GM18858 (cell line): ENCODE measurements at regions not wholly inside any gene's neighbourhood (a gene's known extent, or its start where the extent isn't known, plus 50 kb on each side); places are given as distances from the start of the nearest gene placed in this dataset.

Experiments used
- ATAC-seq: cut with Tn5 transposase; IDR thresholded peaks from one replicate; pipeline ENCODE4 v1.9.1; 2021; ENCODE audit not compliant: unreplicated experiment

- no peak for ATAC-seq
These were observed 75.8 kb downstream of the CCDC34 start for GRCh38 chr11:27287205-27287604.

- no peak for ATAC-seq
These were observed 77.3 kb downstream of the CCDC34 start for GRCh38 chr11:27285761-27286160.

GRCh38 chr11:27282806-27283205, 80.2 kb downstream of the CCDC34 start:
- ATAC-seq, result no peak

GRCh38 chr11:27281740-27282590, 81.0 kb downstream of the CCDC34 start:
- no peak for ATAC-seq

- no peak for ATAC-seq
These were observed 81.7 kb downstream of the CCDC34 start for GRCh38 chr11:27281276-27281675.

GRCh38 chr11:27280140-27280539, 82.9 kb downstream of the CCDC34 start:
- ATAC-seq, result no peak

GRCh38 chr11:27279460-27279859, 83.6 kb downstream of the CCDC34 start:
- ATAC-seq, result no peak

GRCh38 chr11:27277843-27278242, 85.2 kb downstream of the CCDC34 start:
- no peak for ATAC-seq

- no peak for ATAC-seq
These were observed 86.9 kb downstream of the CCDC34 start for GRCh38 chr11:27276141-27276540.

GRCh38 chr11:27274854-27275395, 88.1 kb downstream of the CCDC34 start:
- no peak for ATAC-seq

GRCh38 chr11:27266125-27266524, 96.9 kb downstream of the CCDC34 start:
- no peak for ATAC-seq

- ATAC-seq, result no peak
These were observed 99.0 kb downstream of the CCDC34 start for GRCh38 chr11:27263986-27264385.

GRCh38 chr11:27263046-27263445, 100.0 kb downstream of the CCDC34 start:
- no peak for ATAC-seq

GRCh38 chr11:27255447-27255828, 107.6 kb downstream of the CCDC34 start:
- no peak for ATAC-seq

- ATAC-seq, result no peak
These were observed 108.1 kb downstream of the CCDC34 start for GRCh38 chr11:27254744-27255446.

GRCh38 chr11:27253224-27253623, 109.8 kb downstream of the CCDC34 start:
- no peak for ATAC-seq

GRCh38 chr11:27250867-27251665, 111.9 kb downstream of the CCDC34 start:
- no peak for ATAC-seq

GRCh38 chr11:27248576-27249509, 114.2 kb downstream of the CCDC34 start:
- ATAC-seq, result no peak

GRCh38 chr11:27247660-27248059, 115.4 kb downstream of the CCDC34 start:
- ATAC-seq, result no peak

- ATAC-seq, result no peak
These were observed 116.1 kb downstream of the CCDC34 start for GRCh38 chr11:27246925-27247324.
